ENCODE measurements at regions not wholly inside any gene's neighbourhood (a gene's known extent, or its start where the extent isn't known, plus 50 kb on each side); places are given as distances from the start of the nearest gene placed in this dataset.
A peak's percentile ranks its signal among the peaks of the same experiment; 100 is the strongest.

DNA sequence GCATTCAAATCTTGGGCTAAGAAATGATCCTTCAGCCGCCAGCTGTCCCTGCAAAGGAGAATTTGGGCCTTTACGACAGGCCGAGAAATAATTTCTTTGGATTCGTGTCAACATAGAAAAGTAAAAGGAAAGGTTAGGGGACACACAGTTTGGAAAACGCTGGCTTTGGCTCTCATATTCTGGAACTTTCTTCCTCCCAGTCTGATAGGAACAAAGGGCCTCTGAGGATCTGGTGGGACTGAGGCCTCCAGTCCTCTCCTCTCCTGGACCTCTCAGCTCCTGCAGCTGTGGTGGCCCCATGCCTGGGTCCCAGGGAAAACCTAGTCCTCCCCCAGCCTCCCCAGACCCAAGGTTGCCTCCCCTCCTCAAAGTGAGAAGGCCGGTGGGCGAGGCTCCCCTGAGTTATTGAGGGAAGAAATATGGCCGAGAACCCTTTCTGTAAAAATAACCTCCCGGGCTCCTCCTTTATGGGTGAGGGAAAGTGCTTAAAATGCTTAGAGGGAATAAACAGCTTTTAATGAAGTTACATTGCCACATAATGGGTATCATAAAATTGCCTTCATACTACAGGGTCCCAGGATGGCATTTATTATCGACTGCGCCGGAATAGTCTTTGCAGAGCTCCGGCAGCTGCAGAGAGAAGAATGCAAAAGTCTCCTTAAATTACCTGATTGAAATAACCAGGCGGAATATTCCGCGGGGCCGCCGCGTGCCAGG is 188.3 kb downstream of the PHETA1 start:
- DNase-seq (ENCODE audit: low read depth in 3 of 3, low spot score in 2 of 3): no peak

- DNase-seq (ENCODE audit: low read depth in 3 of 3, low spot score in 2 of 3): peak in 1 of 3 donors; percentile 60
Measured at GRCh38 chr12:111178181-111179081, 190.5 kb downstream of the PHETA1 start.

DNA sequence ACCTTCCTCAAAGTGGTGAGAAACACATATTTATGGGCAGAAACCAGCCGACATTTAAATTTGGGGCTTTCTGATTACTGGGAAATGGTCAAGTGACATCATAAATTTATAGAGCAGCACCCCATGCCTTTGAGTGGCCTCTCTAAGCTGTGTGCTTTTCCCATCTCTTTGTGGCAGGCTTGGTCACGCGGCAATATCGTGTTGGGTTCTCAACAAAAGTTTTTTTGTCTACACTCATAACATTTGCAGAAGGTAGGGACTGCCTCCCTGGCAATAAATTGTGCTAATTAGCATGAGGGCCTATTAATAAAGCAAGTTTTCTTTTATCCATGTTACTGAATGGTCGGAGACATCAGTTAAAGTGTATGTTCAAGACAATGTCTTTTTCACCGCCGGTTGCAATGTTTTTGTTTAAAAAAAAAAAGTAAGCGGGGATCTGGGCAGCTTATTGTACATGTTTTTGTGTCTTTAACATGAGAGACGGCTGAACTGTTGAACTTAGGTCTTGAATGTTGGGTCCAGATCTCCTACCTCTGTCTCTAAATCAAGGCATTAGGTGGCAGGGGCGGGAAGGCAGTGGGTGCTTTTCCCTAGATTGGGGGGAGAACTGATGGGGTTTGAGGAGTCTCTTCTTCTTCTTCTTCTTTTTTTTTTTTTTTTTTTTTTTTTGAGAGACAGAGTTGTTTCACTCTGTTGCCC is 193.3 kb downstream of the PHETA1 start:
- DNase-seq (ENCODE audit: low read depth in 3 of 3, low spot score in 2 of 3): no peak

- DNase-seq (ENCODE audit: low read depth in 3 of 3, low spot score in 2 of 3): no peak
Measured at GRCh38 chr12:111174961-111175345, 193.9 kb downstream of the PHETA1 start.

- no peak for DNase-seq (ENCODE audit: low read depth in 3 of 3, low spot score in 2 of 3)
Measured at GRCh38 chr12:111174251-111174960, 194.5 kb downstream of the PHETA1 start.

DNA sequence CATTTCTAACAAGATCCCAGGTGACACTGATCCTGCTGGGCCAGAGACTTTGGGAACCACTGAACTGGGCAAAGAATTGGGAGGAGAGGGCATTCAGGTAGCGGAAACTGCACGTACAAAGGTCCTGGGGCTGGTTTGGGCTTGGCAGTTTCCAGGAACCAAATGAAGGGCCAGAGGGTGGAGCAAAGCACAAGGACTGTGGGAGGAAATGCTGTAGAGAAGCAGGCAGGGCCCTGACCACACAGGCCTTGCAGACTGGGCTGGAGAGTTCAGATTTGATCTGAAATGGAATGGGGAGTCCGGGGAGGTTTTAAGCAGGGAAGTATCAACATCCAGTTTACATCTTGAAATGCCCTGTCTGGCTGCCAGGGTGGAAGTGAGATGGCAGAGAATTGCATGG is 195.1 kb downstream of the PHETA1 start:
- no peak for DNase-seq (ENCODE audit: low read depth in 3 of 3, low spot score in 2 of 3)

DNA sequence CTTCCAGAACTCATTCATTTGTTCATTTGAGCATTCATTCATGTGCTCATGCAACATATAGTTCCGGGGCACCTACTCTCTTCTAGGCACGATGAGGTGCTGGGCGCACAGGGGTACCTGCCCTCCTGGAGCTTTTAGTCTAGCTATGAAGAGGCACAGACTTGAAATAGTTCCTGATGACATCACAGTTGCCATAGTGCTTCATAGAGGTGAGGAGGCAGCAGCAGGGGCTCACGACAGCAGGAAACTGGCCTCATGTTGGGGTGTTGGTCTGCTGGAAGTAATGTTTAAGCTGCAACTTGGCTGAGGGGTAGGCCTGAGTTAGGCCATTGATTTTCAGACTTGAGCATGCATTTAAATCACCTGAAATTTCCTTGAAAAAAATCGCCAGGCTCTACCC is 195.5 kb downstream of the PHETA1 start:
- no peak for DNase-seq (ENCODE audit: low read depth in 3 of 3, low spot score in 2 of 3)

DNA sequence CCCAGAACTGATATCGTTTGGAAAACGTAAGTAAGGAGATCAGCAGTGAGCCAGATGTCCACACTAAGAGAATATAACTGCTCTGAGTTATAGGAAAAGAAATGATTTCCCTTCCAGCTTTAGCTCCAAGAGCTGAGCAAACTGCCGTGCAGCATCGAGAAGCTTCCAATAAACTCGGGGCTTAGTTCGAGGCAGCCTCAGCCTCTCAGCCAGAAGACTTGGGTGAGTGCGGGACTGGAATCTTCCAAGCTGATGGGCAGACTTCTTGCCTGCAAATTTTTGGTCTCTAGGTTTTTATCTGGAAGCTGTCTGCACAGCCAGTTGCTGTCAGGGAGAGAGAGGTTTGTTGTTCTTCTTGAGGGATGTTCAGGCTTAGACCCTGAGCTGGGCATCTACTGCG is 196.1 kb downstream of the PHETA1 start:
- DNase-seq (ENCODE audit: low read depth in 3 of 3, low spot score in 2 of 3): no peak

DNA sequence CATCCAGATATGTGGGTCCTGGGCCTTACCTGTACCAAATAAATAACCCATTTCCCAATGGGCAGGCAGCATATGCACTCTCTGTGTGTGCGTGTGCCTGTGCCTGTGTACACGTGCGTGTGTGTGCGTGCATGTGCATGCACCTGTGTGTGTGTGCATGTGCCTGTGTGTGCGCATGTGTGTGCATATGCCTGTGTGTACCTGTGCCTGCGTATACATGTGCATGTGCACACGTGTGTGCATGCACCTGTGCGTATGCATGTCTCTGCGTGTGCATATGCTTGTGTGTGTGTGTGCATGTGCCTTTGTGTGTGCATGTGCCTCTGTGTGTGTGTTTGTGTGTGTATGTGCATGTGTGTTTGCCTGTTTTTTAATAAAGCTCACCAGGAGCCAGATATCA is 197.1 kb downstream of the PHETA1 start:
- DNase-seq (ENCODE audit: low read depth in 3 of 3, low spot score in 2 of 3): no peak

DNA sequence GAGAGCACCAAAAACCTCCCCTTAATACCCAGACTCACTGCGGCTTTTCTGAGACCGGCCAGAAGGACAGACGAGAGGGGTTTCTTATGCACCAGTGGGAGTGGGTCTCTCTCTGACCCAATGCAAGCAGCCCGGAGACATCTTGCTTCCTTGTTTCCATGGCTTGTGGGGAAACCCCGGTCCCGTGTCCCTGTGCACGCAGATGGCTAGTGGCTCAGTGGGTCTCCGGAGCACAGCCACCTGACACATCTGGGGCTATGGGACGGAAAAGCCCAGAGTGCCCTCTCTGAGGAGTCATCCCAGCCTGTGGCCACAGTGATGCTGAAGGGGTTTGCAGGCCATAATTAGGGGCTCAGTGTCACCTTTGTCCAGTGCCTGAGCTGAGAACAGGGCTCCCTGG is 197.6 kb downstream of the PHETA1 start:
- DNase-seq (ENCODE audit: low read depth in 3 of 3, low spot score in 2 of 3): no peak

GRCh38 chr12:111170543-111170942 is 198.4 kb downstream of the PHETA1 start:
- no peak for DNase-seq (ENCODE audit: low read depth in 3 of 3, low spot score in 2 of 3)

DNA sequence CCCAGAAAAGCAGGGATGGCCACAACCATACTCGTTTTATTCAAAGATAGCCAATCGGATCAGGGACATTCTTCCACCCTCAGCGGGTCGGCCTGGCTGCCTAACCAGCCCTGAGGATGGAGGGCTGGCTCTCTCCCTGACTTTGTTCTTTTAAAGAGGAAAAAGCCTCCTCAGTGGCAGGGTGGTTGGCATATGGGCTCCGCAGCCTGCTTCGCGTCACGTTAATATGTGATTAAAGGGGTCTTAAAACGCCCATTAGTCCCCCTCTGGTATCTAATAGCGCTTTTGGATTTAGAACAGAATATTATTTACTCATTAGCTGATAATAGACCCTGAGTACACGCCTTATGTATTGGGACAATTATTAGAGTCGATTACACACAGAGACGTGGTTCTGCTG is 199.4 kb downstream of the PHETA1 start:
- no peak for DNase-seq (ENCODE audit: low read depth in 3 of 3, low spot score in 2 of 3)

- no peak for DNase-seq (ENCODE audit: low read depth in 3 of 3, low spot score in 2 of 3)
Measured at GRCh38 chr12:111169032-111169431, 199.9 kb downstream of the PHETA1 start.

DNA sequence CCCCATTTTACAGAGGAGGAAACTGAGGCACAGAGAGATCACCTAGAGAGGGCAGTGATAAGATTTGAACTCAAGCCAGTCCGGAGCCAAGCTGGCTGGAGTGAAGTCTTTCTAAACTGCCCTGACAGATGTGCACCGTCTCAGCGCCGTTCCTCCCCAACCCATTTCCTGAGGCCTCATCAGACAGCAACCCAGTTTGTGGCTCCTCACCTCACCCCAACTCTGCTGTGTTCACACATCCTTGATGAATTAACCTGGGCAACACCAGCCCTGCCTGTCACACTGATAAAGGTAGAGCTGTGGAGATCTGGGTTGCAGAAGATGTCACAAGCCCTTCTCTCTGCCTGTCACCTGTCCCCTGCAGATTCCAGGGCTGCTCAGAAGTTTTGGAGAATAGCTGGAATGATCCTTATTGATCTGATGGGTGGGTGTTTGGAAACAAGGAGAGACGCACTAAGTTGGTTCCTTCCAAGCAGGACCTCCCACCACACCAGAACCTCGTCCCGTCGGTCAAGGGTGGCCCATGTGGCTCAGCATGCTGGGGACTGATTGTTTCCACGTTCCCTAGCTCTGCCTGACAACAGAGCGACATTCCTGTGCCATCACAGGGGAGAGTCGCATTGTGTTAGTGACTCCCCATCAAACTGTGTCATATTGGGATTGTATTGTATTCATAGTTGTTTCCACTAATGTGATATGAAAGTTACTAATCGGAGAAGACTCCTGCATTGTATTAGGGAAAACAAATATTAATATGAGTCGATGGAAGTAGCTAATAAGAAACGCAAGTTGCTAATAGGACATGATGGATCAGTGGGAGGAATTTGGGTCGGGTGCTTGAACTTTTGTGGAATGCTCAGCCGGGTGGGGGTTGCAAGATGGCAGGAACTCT is 200.6 kb downstream of the PHETA1 start:
- no peak for DNase-seq (ENCODE audit: low read depth in 3 of 3, low spot score in 2 of 3)

- no peak for DNase-seq (ENCODE audit: low read depth in 3 of 3, low spot score in 2 of 3)
Measured at GRCh38 chr12:111166779-111167540, 201.9 kb downstream of the PHETA1 start.

DNA sequence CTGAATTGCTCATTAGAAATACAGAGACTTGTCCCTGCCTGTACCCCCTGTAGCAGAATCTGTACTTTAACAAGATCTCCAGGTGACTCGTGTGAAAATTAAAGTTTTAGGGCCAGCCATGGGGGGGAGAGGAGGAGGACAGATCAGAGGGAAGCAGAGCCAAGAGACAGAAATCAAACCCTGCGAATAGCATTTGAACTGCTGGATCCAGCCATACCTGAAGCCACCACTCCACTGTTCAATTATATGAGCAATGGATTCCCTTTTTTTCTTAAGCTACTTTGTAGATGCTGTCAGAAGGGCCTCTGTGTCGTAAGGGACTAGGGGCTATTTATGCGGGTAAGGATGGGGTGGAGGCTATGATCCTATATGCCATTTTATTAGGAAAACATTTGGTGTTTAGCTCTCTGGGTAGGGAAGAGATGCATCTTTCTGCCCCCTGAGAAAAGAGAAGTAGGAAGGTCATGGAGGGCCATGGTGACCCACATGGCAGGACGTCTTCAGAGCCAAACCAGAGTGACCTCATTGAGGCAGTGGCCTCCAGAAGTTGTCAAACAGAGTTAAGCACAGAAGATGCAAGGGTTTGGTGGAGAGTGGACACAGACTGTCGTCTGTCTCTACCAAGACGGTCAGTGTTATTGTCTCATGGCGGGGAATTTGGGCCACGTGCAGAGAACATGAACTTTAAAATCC is 203.9 kb downstream of the PHETA1 start:
- no peak for DNase-seq (ENCODE audit: low read depth in 3 of 3, low spot score in 2 of 3)

GRCh38 chr12:111163422-111163821 is 205.5 kb downstream of the PHETA1 start:
- DNase-seq (ENCODE audit: low read depth in 3 of 3, low spot score in 2 of 3): no peak

GRCh38 chr12:111161898-111162297 is 207.0 kb downstream of the PHETA1 start:
- DNase-seq (ENCODE audit: low read depth in 3 of 3, low spot score in 2 of 3): no peak

Data from right renal cortex interstitium (tissue), 3 donors.